ENCODE measurements at regions not wholly inside any gene's neighbourhood (a gene's known extent, or its start where the extent isn't known, plus 50 kb on each side); places are given as distances from the start of the nearest gene placed in this dataset.

GRCh38 chr19:30319876-30320275 lies 52.3 kb upstream of the ZNF536 start:
- peaks cover 4% of the 10 kb centered on the region for H3K36me3 Mint-ChIP-seq (ENCODE audit: low read depth, unreplicated experiment)
- TF ChIP-seq CTCF (IDR thresholded peaks at IDR 0.05; ENCODE audit: unreplicated experiment) = no peak
- H3K4me1 Mint-ChIP-seq (ENCODE audit: unreplicated experiment) = peaks cover 11% of the 10 kb centered on the region
- peaks cover under 1% of the 10 kb centered on the region for H3K27me3 Mint-ChIP-seq (ENCODE audit: unreplicated experiment)
- no peak for DNase-seq (ENCODE audit: low spot score)
- no peaks in the 10 kb centered on the region for H3K9me3 Mint-ChIP-seq (ENCODE audit: unreplicated experiment)
- H3K27ac Mint-ChIP-seq (ENCODE audit: unreplicated experiment) = no peak overlapping the region
- no peak overlapping the region for H3K4me3 Mint-ChIP-seq (ENCODE audit: unreplicated experiment)

- no peak for DNase-seq (ENCODE audit: low spot score)
- TF ChIP-seq CTCF (IDR thresholded peaks at IDR 0.05; ENCODE audit: unreplicated experiment) = no peak
- Mint-ChIP-seq H3K36me3 (ENCODE audit: low read depth, unreplicated experiment) (peaks cover 4% of the 10 kb centered on the region), H3K4me1 (ENCODE audit: unreplicated experiment) (peaks cover 11% of the 10 kb centered on the region), H3K27ac (ENCODE audit: unreplicated experiment) (no peak overlapping the region), H3K9me3 (ENCODE audit: unreplicated experiment) (no peaks in the 10 kb centered on the region), H3K4me3 (ENCODE audit: unreplicated experiment) (no peak overlapping the region), H3K27me3 (ENCODE audit: unreplicated experiment) (no peaks in the 10 kb centered on the region)
These were observed 51.7 kb upstream of the ZNF536 start for GRCh38 chr19:30320466-30320865.

- H3K36me3 Mint-ChIP-seq (ENCODE audit: low read depth, unreplicated experiment) = peaks cover 4% of the 10 kb centered on the region
- DNase-seq (ENCODE audit: low spot score) = no peak
- peaks cover 11% of the 10 kb centered on the region for H3K4me1 Mint-ChIP-seq (ENCODE audit: unreplicated experiment)
These were observed 51.3 kb upstream of the ZNF536 start for GRCh38 chr19:30320916-30321315.

More at GRCh38 chr19:30320916-30321315, 51.3 kb upstream of the ZNF536 start:
- Mint-ChIP-seq H3K27ac (ENCODE audit: unreplicated experiment) (no peak overlapping the region), H3K4me3 (ENCODE audit: unreplicated experiment) (no peak overlapping the region), H3K9me3 (ENCODE audit: unreplicated experiment) (no peaks in the 10 kb centered on the region), H3K27me3 (ENCODE audit: unreplicated experiment) (no peaks in the 10 kb centered on the region)
- no peak for TF ChIP-seq CTCF (IDR thresholded peaks at IDR 0.05; ENCODE audit: unreplicated experiment)
